ENCODE measurements at regions not wholly inside any gene's neighbourhood (a gene's known extent, or its start where the extent isn't known, plus 50 kb on each side); places are given as distances from the start of the nearest gene placed in this dataset.

GRCh38 chr3:104582092-104582491, 784.6 kb upstream of the ALCAM start:
- TF ChIP-seq POLR2A (IDR thresholded peaks at IDR 0.05; ENCODE audit: low read length), result no peak
- TF ChIP-seq ZSCAN20 (CRISPR knock-in tag; IDR thresholded peaks at IDR 0.05), result no peak
- TF ChIP-seq POLR2AphosphoS2 (conservative IDR thresholded peaks at IDR 0.05; ENCODE audit: low read length), result no peak
- no peak for TF ChIP-seq CTCF (IDR thresholded peaks at IDR 0.05)
- no peak for TF ChIP-seq E2F6 (IDR thresholded peaks at IDR 0.05; ENCODE audit: borderline replicate concordance, low read depth)
- TF ChIP-seq HDAC2 (IDR thresholded peaks at IDR 0.05), result no peak
- no peak for TF ChIP-seq CEBPB (IDR thresholded peaks at IDR 0.05)

All from A549 (cell line).